Natural killer cell (primary cell): ENCODE measurements at regions not wholly inside any gene's neighbourhood (a gene's known extent, or its start where the extent isn't known, plus 50 kb on each side); places are given as distances from the start of the nearest gene placed in this dataset.

Experiments used
- ATAC-seq, 3 donors: fragments of 150-1000 bp in 2 of 3; fragments of 200-7000 bp in 1 of 3; cut with Tn5 transposase; 1 replicate in 1 of 3; 2 replicates in 2 of 3; pipeline ENCODE4 v1.10.0; 2021; ENCODE audit warnings: mild to moderate bottlenecking in 2 of 3, moderate library complexity in 2 of 3
- DNase-seq, 2 donors: peaks; one replicate each; pipeline versions ENCODE4 v3.0.0 to v3.0.0-alpha.2; 2013 to 2021; ENCODE audit warnings: mixed read lengths in 1 of 2
- H3K27ac ChIP-seq: one replicate; pipeline ENCODE4 v1.5.1; 2013; ENCODE audit warnings: mild to moderate bottlenecking, low read length
- H3K27me3 ChIP-seq: one replicate; pipeline ENCODE4 v1.6.1; 2013; ENCODE audit warnings: low read length; ENCODE audit not compliant: control insufficient read depth, insufficient read depth
- H3K36me3 ChIP-seq: one replicate; pipeline ENCODE4 v1.6.1; 2013; ENCODE audit warnings: low read length; ENCODE audit not compliant: control insufficient read depth, insufficient read depth
- H3K4me1 ChIP-seq: one replicate; pipeline ENCODE4 v1.6.1; 2013; ENCODE audit warnings: low read length; ENCODE audit not compliant: control insufficient read depth, insufficient read depth
- H3K4me3 ChIP-seq: one replicate; pipeline ENCODE4 v1.5.1; 2013; ENCODE audit warnings: low read length
- H3K9me3 ChIP-seq: one replicate; pipeline ENCODE4 v1.6.1; 2013; ENCODE audit warnings: low read length; ENCODE audit not compliant: control insufficient read depth, insufficient read depth
- H3K27ac Mint-ChIP-seq, 2 donors: one replicate each; pipeline ENCODE4 v1.8.0; 2022; ENCODE audit warnings: mild to moderate bottlenecking in 2 of 2, mixed read lengths in 2 of 2, moderate library complexity in 1 of 2
- H3K27me3 Mint-ChIP-seq, 2 donors: one replicate each; pipeline ENCODE4 v1.8.0; 2022; ENCODE audit warnings: low read depth in 2 of 2, mixed read lengths in 2 of 2
- H3K36me3 Mint-ChIP-seq: one replicate; pipeline ENCODE4 v1.8.0; 2022; ENCODE audit warnings: mixed read lengths
- H3K4me1 Mint-ChIP-seq, 2 donors: one replicate each; pipeline ENCODE4 v1.8.0; 2022; ENCODE audit warnings: mixed read lengths in 2 of 2
- H3K4me3 Mint-ChIP-seq: one replicate; pipeline ENCODE4 v1.8.0; 2022; ENCODE audit warnings: mild to moderate bottlenecking, moderate library complexity, mixed read lengths
- H3K9me3 Mint-ChIP-seq, 2 donors: one replicate each; pipeline ENCODE4 v1.8.0; 2022; ENCODE audit warnings: mixed read lengths in 2 of 2
- CTCF ChIP-seq: fragments of 200-600 bp; IDR thresholded peaks from one replicate; pipeline ENCODE4 v1.8.0; 2022; ENCODE audit warnings: antibody characterized with exemption
- WGBS: methylation state at CpG from one replicate; pipeline ENCODE4 v1.1.7; 2013; ENCODE audit warnings: missing lambda C conversion rate; ENCODE audit not compliant: insufficient coverage; 5-methylcytosine and 5-hydroxymethylcytosine counted together
- intact Hi-C: fragments of 100-400 bp; cut with micrococcal nuclease; formaldehyde crosslinking; loops from one replicate; pipeline ENCODE4 v1.14.2; 2022

GRCh38 chr12:111040690-111041089 is 120.3 kb upstream of the MYL2 start:
- Mint-ChIP-seq H3K4me3 (no peak overlapping the region), H3K36me3 (no peaks in the 10 kb centered on the region), H3K27ac (no peak overlapping the region), H3K27me3 (peaks cover 26 to 32% of the 10 kb centered on the region in 2 donors), H3K4me1 (no peaks in the 10 kb centered on the region), H3K9me3 (no peaks in the 10 kb centered on the region)
- Histone ChIP-seq H3K27ac (no peak overlapping the region), H3K36me3 (no peaks in the 10 kb centered on the region), H3K27me3 (peaks cover 10% of the 10 kb centered on the region), H3K4me3 (no peak overlapping the region), H3K9me3 (no peaks in the 10 kb centered on the region), H3K4me1 (no peaks in the 10 kb centered on the region)
- WGBS, result 82% methylated on average over 3 of the region's 3 CpGs
- no peak for TF ChIP-seq CTCF
- no peak for DNase-seq
- intact Hi-C loops, result no loop called here
- ATAC-seq, result no peak

- H3K27ac ChIP-seq, result no peak overlapping the region
- peaks cover 12% of the 10 kb centered on the region for H3K27me3 ChIP-seq
- no peaks in the 10 kb centered on the region for H3K36me3 ChIP-seq
- peaks cover 0 to 6% of the 10 kb centered on the region in 2 donors for H3K4me1 Mint-ChIP-seq
- peaks cover 34 to 41% of the 10 kb centered on the region in 2 donors for H3K27me3 Mint-ChIP-seq
- no peak overlapping the region for H3K27ac Mint-ChIP-seq
- H3K4me1 ChIP-seq, result no peaks in the 10 kb centered on the region
- H3K9me3 Mint-ChIP-seq, result no peaks in the 10 kb centered on the region
- no peak overlapping the region for H3K4me3 ChIP-seq
- no peak for TF ChIP-seq CTCF
- ATAC-seq (no peak), DNase-seq (no peak)
- no peak overlapping the region for H3K4me3 Mint-ChIP-seq
- 62% methylated on average over 5 of the region's 5 CpGs for WGBS
- no peaks in the 10 kb centered on the region for H3K9me3 ChIP-seq
- H3K36me3 Mint-ChIP-seq, result no peaks in the 10 kb centered on the region
- intact Hi-C loops, result no loop called here
Measured at GRCh38 chr12:111038941-111039340, 118.6 kb upstream of the MYL2 start.

- WGBS, result 94% methylated on average over 6 of the region's 6 CpGs
- H3K4me1 ChIP-seq, result no peaks in the 10 kb centered on the region
- Mint-ChIP-seq H3K27me3 (peaks cover 38 to 41% of the 10 kb centered on the region in 2 donors), H3K4me1 (peaks cover 0 to 6% of the 10 kb centered on the region in 2 donors), H3K4me3 (no peak overlapping the region), H3K36me3 (no peaks in the 10 kb centered on the region), H3K9me3 (no peaks in the 10 kb centered on the region), H3K27ac (no peak overlapping the region)
- no peak for TF ChIP-seq CTCF
- no peaks in the 10 kb centered on the region for H3K9me3 ChIP-seq
- no peaks in the 10 kb centered on the region for H3K36me3 ChIP-seq
- ATAC-seq (no peak), DNase-seq (no peak)
- H3K27me3 ChIP-seq, result peaks cover 15% of the 10 kb centered on the region
- intact Hi-C loops, result no loop called here
- no peak overlapping the region for H3K4me3 ChIP-seq
- no peak overlapping the region for H3K27ac ChIP-seq
Measured at GRCh38 chr12:111038077-111038476, 117.7 kb upstream of the MYL2 start.

- 58% methylated on average over 23 of the region's 23 CpGs for WGBS
- H3K27ac Mint-ChIP-seq, result no peak overlapping the region
Measured at GRCh38 chr12:111037047-111037446, 116.7 kb upstream of the MYL2 start.

More at GRCh38 chr12:111037047-111037446, 116.7 kb upstream of the MYL2 start:
- Histone ChIP-seq H3K27me3 (peaks cover 19% of the 10 kb centered on the region), H3K9me3 (no peaks in the 10 kb centered on the region), H3K4me3 (no peak overlapping the region), H3K27ac (no peak overlapping the region), H3K36me3 (no peaks in the 10 kb centered on the region), H3K4me1 (no peaks in the 10 kb centered on the region)
- ATAC-seq (no peak), DNase-seq (no peak)
- Mint-ChIP-seq H3K27me3 (peaks cover 46 to 50% of the 10 kb centered on the region in 2 donors), H3K9me3 (no peaks in the 10 kb centered on the region), H3K4me3 (no peak overlapping the region), H3K4me1 (peaks cover 0 to 6% of the 10 kb centered on the region in 2 donors), H3K36me3 (no peaks in the 10 kb centered on the region)
- intact Hi-C loops, result no loop called here
- no peak for TF ChIP-seq CTCF
